HEK293 (cell line): ENCODE measurements at regions not wholly inside any gene's neighbourhood (a gene's known extent, or its start where the extent isn't known, plus 50 kb on each side); places are given as distances from the start of the nearest gene placed in this dataset.

ENCODE experiments used
- SP2 ChIP-seq: fragments of 450-650 bp; formaldehyde crosslinking; IDR thresholded peaks from 2 replicates; pipeline ENCODE4 v1.5.1; 2016; ENCODE audit warnings: missing biosample characterization, missing genetic modification characterization
- TCF7L2 ChIP-seq: IDR thresholded peaks from 2 replicates; pipeline ENCODE4 v1.6.1; 2011; ENCODE audit warnings: low read depth, mild to moderate bottlenecking, inconsistent platforms, low read length, moderate library complexity, borderline replicate concordance
- YY1 ChIP-seq: fragments of 450-650 bp; formaldehyde crosslinking; IDR thresholded peaks from 2 replicates; pipeline ENCODE4 v1.5.1; 2018; ENCODE audit warnings: missing biosample characterization, missing genetic modification characterization
- ZBTB8A ChIP-seq: fragments of 450-650 bp; formaldehyde crosslinking; IDR thresholded peaks from 2 replicates; pipeline ENCODE4 v1.5.1; 2016; ENCODE audit warnings: missing biosample characterization, missing genetic modification characterization
- ZNF112 ChIP-seq: fragments of 450-650 bp; formaldehyde crosslinking; IDR thresholded peaks from 2 replicates; pipeline ENCODE4 v1.5.0; 2017; ENCODE audit warnings: missing biosample characterization, missing genetic modification characterization
- ZNF146 ChIP-seq: fragments of 450-650 bp; formaldehyde crosslinking; IDR thresholded peaks from 2 replicates; pipeline ENCODE4 v1.5.1; 2016; ENCODE audit warnings: missing biosample characterization, missing genetic modification characterization
- ZNF366 ChIP-seq: fragments of 450-650 bp; formaldehyde crosslinking; conservative IDR thresholded peaks from 2 replicates; pipeline ENCODE4 v1.5.1; 2016; ENCODE audit warnings: missing biosample characterization, missing genetic modification characterization
- ZNF423 ChIP-seq: fragments of 450-650 bp; formaldehyde crosslinking; IDR thresholded peaks from 2 replicates; pipeline ENCODE4 v1.5.1; 2016; ENCODE audit warnings: missing biosample characterization, missing genetic modification characterization
- ZNF624 ChIP-seq: fragments of 450-650 bp; formaldehyde crosslinking; IDR thresholded peaks from 2 replicates; pipeline ENCODE4 v1.5.1; 2017; ENCODE audit warnings: missing biosample characterization, missing genetic modification characterization
- ZNF776 ChIP-seq: fragments of 450-650 bp; formaldehyde crosslinking; IDR thresholded peaks from 2 replicates; pipeline ENCODE4 v1.5.0; 2017; ENCODE audit warnings: missing biosample characterization, missing genetic modification characterization, borderline replicate concordance
- TF ChIP-seq, protein P1 (sequence below): fragments of 450-650 bp; formaldehyde crosslinking; IDR thresholded peaks from 2 replicates; pipeline ENCODE4 v1.5.1; 2016; ENCODE audit warnings: missing biosample characterization, missing genetic modification characterization
- TF ChIP-seq, protein P2 (sequence below): fragments of 450-650 bp; formaldehyde crosslinking; IDR thresholded peaks from 2 replicates; pipeline ENCODE4 v1.5.1; 2016; ENCODE audit warnings: missing biosample characterization, missing genetic modification characterization
- TF ChIP-seq, protein P3 (sequence below): fragments of 450-650 bp; formaldehyde crosslinking; IDR thresholded peaks from 2 replicates; pipeline ENCODE4 v1.5.1; 2016; ENCODE audit warnings: missing biosample characterization, missing genetic modification characterization
- TF ChIP-seq, protein P4 (sequence below): IDR thresholded peaks from 2 replicates; pipeline ENCODE4 v1.6.1; 2011; ENCODE audit warnings: mild to moderate bottlenecking, low read depth, low read length, borderline replicate concordance

DNA sequence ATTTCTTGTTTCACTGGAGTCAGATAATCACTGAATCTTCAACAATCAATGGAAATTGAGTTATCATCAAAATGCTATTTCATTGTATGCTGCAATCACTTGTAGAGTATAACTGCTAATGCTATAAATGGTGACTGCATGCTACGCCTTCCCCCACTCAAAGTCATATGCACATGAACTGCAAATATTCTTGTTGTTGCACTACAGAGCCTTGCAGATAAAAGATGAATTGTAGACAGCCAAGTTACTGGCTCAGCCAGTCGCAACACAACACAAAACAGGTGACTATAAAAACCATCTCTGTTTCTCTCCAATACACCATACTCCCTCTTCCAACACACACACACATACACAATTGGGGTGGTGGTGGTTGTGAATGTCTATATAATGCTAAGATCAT lies 171.0 kb upstream of the HMGA2 start:
- TF ChIP-seq, protein P1, sequence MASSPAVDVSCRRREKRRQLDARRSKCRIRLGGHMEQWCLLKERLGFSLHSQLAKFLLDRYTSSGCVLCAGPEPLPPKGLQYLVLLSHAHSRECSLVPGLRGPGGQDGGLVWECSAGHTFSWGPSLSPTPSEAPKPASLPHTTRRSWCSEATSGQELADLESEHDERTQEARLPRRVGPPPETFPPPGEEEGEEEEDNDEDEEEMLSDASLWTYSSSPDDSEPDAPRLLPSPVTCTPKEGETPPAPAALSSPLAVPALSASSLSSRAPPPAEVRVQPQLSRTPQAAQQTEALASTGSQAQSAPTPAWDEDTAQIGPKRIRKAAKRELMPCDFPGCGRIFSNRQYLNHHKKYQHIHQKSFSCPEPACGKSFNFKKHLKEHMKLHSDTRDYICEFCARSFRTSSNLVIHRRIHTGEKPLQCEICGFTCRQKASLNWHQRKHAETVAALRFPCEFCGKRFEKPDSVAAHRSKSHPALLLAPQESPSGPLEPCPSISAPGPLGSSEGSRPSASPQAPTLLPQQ (tag by site-specific recombination): no peak
- no peak for TF ChIP-seq ZNF624 (tag by site-specific recombination)
- no peak for TF ChIP-seq ZBTB8A (tag by site-specific recombination)
- TF ChIP-seq, protein P2, sequence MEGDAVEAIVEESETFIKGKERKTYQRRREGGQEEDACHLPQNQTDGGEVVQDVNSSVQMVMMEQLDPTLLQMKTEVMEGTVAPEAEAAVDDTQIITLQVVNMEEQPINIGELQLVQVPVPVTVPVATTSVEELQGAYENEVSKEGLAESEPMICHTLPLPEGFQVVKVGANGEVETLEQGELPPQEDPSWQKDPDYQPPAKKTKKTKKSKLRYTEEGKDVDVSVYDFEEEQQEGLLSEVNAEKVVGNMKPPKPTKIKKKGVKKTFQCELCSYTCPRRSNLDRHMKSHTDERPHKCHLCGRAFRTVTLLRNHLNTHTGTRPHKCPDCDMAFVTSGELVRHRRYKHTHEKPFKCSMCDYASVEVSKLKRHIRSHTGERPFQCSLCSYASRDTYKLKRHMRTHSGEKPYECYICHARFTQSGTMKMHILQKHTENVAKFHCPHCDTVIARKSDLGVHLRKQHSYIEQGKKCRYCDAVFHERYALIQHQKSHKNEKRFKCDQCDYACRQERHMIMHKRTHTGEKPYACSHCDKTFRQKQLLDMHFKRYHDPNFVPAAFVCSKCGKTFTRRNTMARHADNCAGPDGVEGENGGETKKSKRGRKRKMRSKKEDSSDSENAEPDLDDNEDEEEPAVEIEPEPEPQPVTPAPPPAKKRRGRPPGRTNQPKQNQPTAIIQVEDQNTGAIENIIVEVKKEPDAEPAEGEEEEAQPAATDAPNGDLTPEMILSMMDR (tag by site-specific recombination): no peak
- no peak for TF ChIP-seq TCF7L2
- TF ChIP-seq ZNF112: no peak
- no peak for TF ChIP-seq SP2 (tag by site-specific recombination)
- TF ChIP-seq ZNF776 (tag by site-specific recombination): no peak
- TF ChIP-seq, protein P3, sequence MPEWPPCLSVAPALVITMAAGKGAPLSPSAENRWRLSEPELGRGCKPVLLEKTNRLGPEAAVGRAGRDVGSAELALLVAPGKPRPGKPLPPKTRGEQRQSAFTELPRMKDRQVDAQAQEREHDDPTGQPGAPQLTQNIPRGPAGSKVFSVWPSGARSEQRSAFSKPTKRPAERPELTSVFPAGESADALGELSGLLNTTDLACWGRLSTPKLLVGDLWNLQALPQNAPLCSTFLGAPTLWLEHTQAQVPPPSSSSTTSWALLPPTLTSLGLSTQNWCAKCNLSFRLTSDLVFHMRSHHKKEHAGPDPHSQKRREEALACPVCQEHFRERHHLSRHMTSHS (tag by site-specific recombination): no peak
- no peak for TF ChIP-seq ZNF366
- no peak for TF ChIP-seq ZNF423
- TF ChIP-seq, protein P4, sequence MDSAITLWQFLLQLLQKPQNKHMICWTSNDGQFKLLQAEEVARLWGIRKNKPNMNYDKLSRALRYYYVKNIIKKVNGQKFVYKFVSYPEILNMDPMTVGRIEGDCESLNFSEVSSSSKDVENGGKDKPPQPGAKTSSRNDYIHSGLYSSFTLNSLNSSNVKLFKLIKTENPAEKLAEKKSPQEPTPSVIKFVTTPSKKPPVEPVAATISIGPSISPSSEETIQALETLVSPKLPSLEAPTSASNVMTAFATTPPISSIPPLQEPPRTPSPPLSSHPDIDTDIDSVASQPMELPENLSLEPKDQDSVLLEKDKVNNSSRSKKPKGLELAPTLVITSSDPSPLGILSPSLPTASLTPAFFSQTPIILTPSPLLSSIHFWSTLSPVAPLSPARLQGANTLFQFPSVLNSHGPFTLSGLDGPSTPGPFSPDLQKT: no peak
- TF ChIP-seq YY1 (tag by site-specific recombination): no peak
- no peak for TF ChIP-seq ZNF146 (tag by site-specific recombination)
